ENCODE measurements at regions not wholly inside any gene's neighbourhood (a gene's known extent, or its start where the extent isn't known, plus 50 kb on each side); places are given as distances from the start of the nearest gene placed in this dataset.

DNA sequence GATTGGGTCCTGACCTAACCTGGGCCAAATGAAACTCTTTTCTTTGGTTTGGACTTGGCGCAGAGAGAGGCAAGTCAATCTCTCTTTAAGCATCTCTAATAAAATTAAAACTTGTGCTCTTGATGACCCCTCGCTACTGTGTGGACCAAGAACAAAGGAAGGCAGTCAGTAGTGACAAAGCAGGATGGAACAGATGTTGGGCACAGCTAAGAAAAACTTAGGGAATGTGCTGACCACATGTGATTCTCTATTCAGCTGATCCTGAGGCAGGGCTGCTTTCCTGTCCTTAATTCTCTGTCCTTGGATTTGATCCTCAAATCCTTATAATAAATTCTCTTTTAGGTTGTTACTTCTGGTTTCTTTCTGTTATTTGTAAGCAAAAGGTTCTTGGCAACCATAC is 259.9 kb downstream of the ZIC1 start (continued):
- TF ChIP-seq, protein P1, sequence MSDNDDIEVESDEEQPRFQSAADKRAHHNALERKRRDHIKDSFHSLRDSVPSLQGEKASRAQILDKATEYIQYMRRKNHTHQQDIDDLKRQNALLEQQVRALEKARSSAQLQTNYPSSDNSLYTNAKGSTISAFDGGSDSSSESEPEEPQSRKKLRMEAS (IDR thresholded peaks at IDR 0.05; ENCODE audit: low read depth, low read length), result no peak
- no peak for TF ChIP-seq DPF2 (IDR thresholded peaks at IDR 0.05)
- no peak for TF ChIP-seq ZNF207 (IDR thresholded peaks at IDR 0.05; ENCODE audit: borderline replicate concordance)
- no peak for TF ChIP-seq BACH1 (IDR thresholded peaks at IDR 0.05; ENCODE audit: borderline replicate concordance)

DNA sequence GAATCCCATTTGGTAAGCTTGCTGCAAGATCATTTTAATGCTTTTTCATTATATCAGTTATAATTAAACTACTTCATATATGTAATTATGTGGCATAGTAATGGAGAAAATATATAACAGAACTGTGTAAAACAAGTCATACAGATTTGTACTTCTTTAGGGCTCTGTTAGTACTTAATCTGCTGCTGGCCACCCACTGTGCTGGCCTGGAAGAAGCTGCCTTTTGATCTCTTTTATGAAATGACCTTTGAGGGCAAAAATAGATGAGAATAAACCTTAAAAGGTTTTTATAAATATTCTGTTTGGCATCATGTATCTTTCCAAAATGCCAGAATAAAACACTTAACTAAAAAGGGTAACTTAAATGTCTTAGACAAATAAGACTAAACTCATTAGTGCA is 262.9 kb downstream of the ZIC1 start:
- in situ Hi-C loops (cut with MboI), result no loop called here
- no peak for ATAC-seq
- CTCF ChIA-PET, result no interaction called here
- H3K4me2 ChIP-seq (ENCODE audit: control insufficient read depth, insufficient read depth), result no peak overlapping the region
- no peaks in the 10 kb centered on the region for H3K36me3 ChIP-seq (ENCODE audit: control insufficient read depth in 2 of 2, insufficient read depth in 2 of 2, low read length in 1 of 2)
- BruUV-seq (replicated peaks), result no TSS peak
- H3K4me1 ChIP-seq (ENCODE audit: control insufficient read depth, insufficient read depth, low read length), result no peaks in the 10 kb centered on the region
- POLR2A ChIA-PET, result no interaction called here
- FAIRE-seq, result no peak
- SMC1A ChIA-PET (ENCODE audit: uncharacterized antibody, unreplicated experiment), result interaction anchor here (0.9 to 1.9 kb wide), 6 partner anchors 10 to 274 kb away, joined by 3 to 6 read pairs (median 5); no protein-coding TSS in a partner anchor
- RAD21 ChIA-PET (ENCODE audit: unreplicated experiment), result no interaction called here
- no peaks in the 10 kb centered on the region for H3K79me2 ChIP-seq (ENCODE audit: control insufficient read depth, insufficient read depth, low read length)
- H3K4me3 ChIP-seq, result no peak overlapping the region
- no peak for DNase-seq (ENCODE audit: low read depth, low spot score)
- H3K9me3 ChIP-seq (replicated peaks; ENCODE audit: control insufficient read depth, insufficient read depth, low read length), result no peaks in the 10 kb centered on the region
- H3K27me3 ChIP-seq (replicated peaks in 1 of 2; ENCODE audit: control insufficient read depth in 2 of 2, insufficient read depth in 2 of 2, low read length in 1 of 2), result no peaks in the 10 kb centered on the region
- H4K20me1 ChIP-seq (ENCODE audit: control insufficient read depth, insufficient read depth), result no peaks in the 10 kb centered on the region
- no peak overlapping the region for H3K9ac ChIP-seq (ENCODE audit: control insufficient read depth, insufficient read depth, low read length)
- H2AFZ ChIP-seq (ENCODE audit: control insufficient read depth, low read depth, low read length), result no peak overlapping the region
- intact Hi-C loops (cut with micrococcal nuclease; ENCODE audit: unreplicated experiment), result no loop called here
- H3K27ac ChIP-seq (ENCODE audit: control insufficient read depth, insufficient read depth), result no peak overlapping the region
- TF ChIP-seq, protein P2, sequence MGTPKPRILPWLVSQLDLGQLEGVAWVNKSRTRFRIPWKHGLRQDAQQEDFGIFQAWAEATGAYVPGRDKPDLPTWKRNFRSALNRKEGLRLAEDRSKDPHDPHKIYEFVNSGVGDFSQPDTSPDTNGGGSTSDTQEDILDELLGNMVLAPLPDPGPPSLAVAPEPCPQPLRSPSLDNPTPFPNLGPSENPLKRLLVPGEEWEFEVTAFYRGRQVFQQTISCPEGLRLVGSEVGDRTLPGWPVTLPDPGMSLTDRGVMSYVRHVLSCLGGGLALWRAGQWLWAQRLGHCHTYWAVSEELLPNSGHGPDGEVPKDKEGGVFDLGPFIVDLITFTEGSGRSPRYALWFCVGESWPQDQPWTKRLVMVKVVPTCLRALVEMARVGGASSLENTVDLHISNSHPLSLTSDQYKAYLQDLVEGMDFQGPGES (IDR thresholded peaks at IDR 0.05), result no peak
- TF ChIP-seq, protein P3, sequence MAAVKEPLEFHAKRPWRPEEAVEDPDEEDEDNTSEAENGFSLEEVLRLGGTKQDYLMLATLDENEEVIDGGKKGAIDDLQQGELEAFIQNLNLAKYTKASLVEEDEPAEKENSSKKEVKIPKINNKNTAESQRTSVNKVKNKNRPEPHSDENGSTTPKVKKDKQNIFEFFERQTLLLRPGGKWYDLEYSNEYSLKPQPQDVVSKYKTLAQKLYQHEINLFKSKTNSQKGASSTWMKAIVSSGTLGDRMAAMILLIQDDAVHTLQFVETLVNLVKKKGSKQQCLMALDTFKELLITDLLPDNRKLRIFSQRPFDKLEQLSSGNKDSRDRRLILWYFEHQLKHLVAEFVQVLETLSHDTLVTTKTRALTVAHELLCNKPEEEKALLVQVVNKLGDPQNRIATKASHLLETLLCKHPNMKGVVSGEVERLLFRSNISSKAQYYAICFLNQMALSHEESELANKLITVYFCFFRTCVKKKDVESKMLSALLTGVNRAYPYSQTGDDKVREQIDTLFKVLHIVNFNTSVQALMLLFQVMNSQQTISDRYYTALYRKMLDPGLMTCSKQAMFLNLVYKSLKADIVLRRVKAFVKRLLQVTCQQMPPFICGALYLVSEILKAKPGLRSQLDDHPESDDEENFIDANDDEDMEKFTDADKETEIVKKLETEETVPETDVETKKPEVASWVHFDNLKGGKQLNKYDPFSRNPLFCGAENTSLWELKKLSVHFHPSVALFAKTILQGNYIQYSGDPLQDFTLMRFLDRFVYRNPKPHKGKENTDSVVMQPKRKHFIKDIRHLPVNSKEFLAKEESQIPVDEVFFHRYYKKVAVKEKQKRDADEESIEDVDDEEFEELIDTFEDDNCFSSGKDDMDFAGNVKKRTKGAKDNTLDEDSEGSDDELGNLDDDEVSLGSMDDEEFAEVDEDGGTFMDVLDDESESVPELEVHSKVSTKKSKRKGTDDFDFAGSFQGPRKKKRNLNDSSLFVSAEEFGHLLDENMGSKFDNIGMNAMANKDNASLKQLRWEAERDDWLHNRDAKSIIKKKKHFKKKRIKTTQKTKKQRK (IDR thresholded peaks at IDR 0.05; ENCODE audit: low read depth, low read length), result no peak
- TF ChIP-seq HDGF (IDR thresholded peaks at IDR 0.05) (no peak), IRF4 (IDR thresholded peaks at IDR 0.05; ENCODE audit: low read depth, low read length) (no peak), TBL1XR1 (IDR thresholded peaks at IDR 0.05; ENCODE audit: low read depth, low read length) (no peak), IKZF1 (conservative IDR thresholded peaks at IDR 0.05) (no peak), CHD4 (IDR thresholded peaks at IDR 0.05) (no peak), ZNF384 (IDR thresholded peaks at IDR 0.05; ENCODE audit: borderline replicate concordance, low read depth, low read length) (no peak), RUNX3 (IDR thresholded peaks at IDR 0.05; ENCODE audit: low read length) (no peak), ZNF274 (IDR thresholded peaks at IDR 0.05; ENCODE audit: insufficient read depth, insufficient read length) (no peak)
- TF ChIP-seq, protein P4, sequence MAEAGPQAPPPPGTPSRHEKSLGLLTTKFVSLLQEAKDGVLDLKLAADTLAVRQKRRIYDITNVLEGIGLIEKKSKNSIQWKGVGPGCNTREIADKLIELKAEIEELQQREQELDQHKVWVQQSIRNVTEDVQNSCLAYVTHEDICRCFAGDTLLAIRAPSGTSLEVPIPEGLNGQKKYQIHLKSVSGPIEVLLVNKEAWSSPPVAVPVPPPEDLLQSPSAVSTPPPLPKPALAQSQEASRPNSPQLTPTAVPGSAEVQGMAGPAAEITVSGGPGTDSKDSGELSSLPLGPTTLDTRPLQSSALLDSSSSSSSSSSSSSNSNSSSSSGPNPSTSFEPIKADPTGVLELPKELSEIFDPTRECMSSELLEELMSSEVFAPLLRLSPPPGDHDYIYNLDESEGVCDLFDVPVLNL (IDR thresholded peaks at IDR 0.05; ENCODE audit: low read depth, low read length), result no peak
- TF ChIP-seq, protein P5, sequence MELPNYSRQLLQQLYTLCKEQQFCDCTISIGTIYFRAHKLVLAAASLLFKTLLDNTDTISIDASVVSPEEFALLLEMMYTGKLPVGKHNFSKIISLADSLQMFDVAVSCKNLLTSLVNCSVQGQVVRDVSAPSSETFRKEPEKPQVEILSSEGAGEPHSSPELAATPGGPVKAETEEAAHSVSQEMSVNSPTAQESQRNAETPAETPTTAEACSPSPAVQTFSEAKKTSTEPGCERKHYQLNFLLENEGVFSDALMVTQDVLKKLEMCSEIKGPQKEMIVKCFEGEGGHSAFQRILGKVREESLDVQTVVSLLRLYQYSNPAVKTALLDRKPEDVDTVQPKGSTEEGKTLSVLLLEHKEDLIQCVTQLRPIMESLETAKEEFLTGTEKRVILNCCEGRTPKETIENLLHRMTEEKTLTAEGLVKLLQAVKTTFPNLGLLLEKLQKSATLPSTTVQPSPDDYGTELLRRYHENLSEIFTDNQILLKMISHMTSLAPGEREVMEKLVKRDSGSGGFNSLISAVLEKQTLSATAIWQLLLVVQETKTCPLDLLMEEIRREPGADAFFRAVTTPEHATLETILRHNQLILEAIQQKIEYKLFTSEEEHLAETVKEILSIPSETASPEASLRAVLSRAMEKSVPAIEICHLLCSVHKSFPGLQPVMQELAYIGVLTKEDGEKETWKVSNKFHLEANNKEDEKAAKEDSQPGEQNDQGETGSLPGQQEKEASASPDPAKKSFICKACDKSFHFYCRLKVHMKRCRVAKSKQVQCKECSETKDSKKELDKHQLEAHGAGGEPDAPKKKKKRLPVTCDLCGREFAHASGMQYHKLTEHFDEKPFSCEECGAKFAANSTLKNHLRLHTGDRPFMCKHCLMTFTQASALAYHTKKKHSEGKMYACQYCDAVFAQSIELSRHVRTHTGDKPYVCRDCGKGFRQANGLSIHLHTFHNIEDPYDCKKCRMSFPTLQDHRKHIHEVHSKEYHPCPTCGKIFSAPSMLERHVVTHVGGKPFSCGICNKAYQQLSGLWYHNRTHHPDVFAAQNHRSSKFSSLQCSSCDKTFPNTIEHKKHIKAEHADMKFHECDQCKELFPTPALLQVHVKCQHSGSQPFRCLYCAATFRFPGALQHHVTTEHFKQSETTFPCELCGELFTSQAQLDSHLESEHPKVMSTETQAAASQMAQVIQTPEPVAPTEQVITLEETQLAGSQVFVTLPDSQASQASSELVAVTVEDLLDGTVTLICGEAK (IDR thresholded peaks at IDR 0.05; ENCODE audit: borderline replicate concordance), result no peak
